CD4-positive, alpha-beta T cell treated with Interleukin-15 for 1 hour (primary cell): ENCODE measurements at regions not wholly inside any gene's neighbourhood (a gene's known extent, or its start where the extent isn't known, plus 50 kb on each side); places are given as distances from the start of the nearest gene placed in this dataset.
"Not testable (repeated sequence)": the region's sequence is repeated elsewhere in the genome, so short reads cannot be mapped to it uniquely, and the experiment has no call there.

Experiments used
- DNase-seq: peaks from one replicate; pipeline ENCODE4 v3.0.0-alpha.2; 2020

GRCh38 chr13:33561627-33562026 is 256.3 kb upstream of the RFC3 start:
- no peak for DNase-seq

GRCh38 chr13:33571618-33572017 is 246.3 kb upstream of the RFC3 start:
- no peak for DNase-seq

GRCh38 chr13:33572322-33572721 is 245.6 kb upstream of the RFC3 start:
- DNase-seq: not testable (repeated sequence)

GRCh38 chr13:33575378-33575777 is 242.6 kb upstream of the RFC3 start:
- DNase-seq: no peak

GRCh38 chr13:33577007-33577406 is 240.9 kb upstream of the RFC3 start:
- DNase-seq: no peak

GRCh38 chr13:33578786-33579185 is 239.2 kb upstream of the RFC3 start:
- no peak for DNase-seq

- DNase-seq: no peak
Measured at GRCh38 chr13:33582121-33582520, 235.8 kb upstream of the RFC3 start.

GRCh38 chr13:33583398-33583797 is 234.6 kb upstream of the RFC3 start:
- DNase-seq: no peak

GRCh38 chr13:33590936-33591335 is 227.0 kb upstream of the RFC3 start:
- no peak for DNase-seq

GRCh38 chr13:33606692-33607091 is 211.3 kb upstream of the RFC3 start:
- DNase-seq: no peak

GRCh38 chr13:33610438-33611120 is 207.4 kb upstream of the RFC3 start:
- peak; percentile 49 for DNase-seq

- DNase-seq: no peak
Measured at GRCh38 chr13:33611121-33611805, 206.7 kb upstream of the RFC3 start.

- no peak for DNase-seq
Measured at GRCh38 chr13:33612641-33613638, 205.0 kb upstream of the RFC3 start.

- no peak for DNase-seq
Measured at GRCh38 chr13:33615436-33615835, 202.5 kb upstream of the RFC3 start.

- DNase-seq: no peak
Measured at GRCh38 chr13:33616130-33616529, 201.8 kb upstream of the RFC3 start.

- no peak for DNase-seq
Measured at GRCh38 chr13:33617055-33617454, 200.9 kb upstream of the RFC3 start.

GRCh38 chr13:33624253-33624652 is 193.7 kb upstream of the RFC3 start:
- no peak for DNase-seq

- DNase-seq: no peak
Measured at GRCh38 chr13:33624740-33625139, 193.2 kb upstream of the RFC3 start.

GRCh38 chr13:33626407-33626806 is 191.5 kb upstream of the RFC3 start:
- DNase-seq: no peak

- DNase-seq: no peak
Measured at GRCh38 chr13:33628662-33629061, 189.3 kb upstream of the RFC3 start.

- DNase-seq: no peak
Measured at GRCh38 chr13:33629605-33630360, 188.2 kb upstream of the RFC3 start.

- no peak for DNase-seq
Measured at GRCh38 chr13:33633701-33634545, 184.0 kb upstream of the RFC3 start.
